ENCODE measurements at regions not wholly inside any gene's neighbourhood (a gene's known extent, or its start where the extent isn't known, plus 50 kb on each side); places are given as distances from the start of the nearest gene placed in this dataset.

DNA sequence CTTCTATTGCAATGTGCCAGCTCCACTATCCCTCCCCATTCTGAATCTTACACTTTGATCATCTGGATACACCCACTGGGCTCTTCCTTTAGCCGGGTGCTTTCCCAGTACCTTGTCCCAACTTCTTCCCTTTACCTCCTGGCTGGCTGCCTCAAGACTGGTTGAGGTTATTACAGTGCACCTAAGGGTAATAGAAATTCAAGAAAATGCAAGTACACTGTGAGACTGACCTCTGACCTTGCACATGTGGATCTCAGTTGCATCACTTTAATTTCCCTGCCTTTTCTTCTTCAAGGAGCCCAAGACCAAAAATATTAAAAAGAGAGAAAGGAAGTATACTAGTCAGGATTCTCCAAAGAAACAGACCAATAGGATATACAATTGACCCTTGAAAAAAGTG lies 53.9 kb upstream of the NOCT start:
- TF ChIP-seq CTCF (optimal IDR thresholded peaks at IDR 0.05 in 1 of 3, IDR thresholded peaks at IDR 0.05 in 1 of 3, conservative IDR thresholded peaks at IDR 0.05 in 1 of 3; ENCODE audit: extremely low read depth in 1 of 3, insufficient read depth in 2 of 3, low read length in 3 of 3) (no peak), EZH2 (IDR thresholded peaks at IDR 0.05; ENCODE audit: low read length) (no peak)
